GM10266 (cell line): ENCODE measurements at regions not wholly inside any gene's neighbourhood (a gene's known extent, or its start where the extent isn't known, plus 50 kb on each side); places are given as distances from the start of the nearest gene placed in this dataset.
"Not testable (repeated sequence)": the region's sequence is repeated elsewhere in the genome, so short reads cannot be mapped to it uniquely, and the experiment has no call there.

Experiments
- DNase-seq: peaks from one replicate; pipeline ENCODE4 v3.0.0; 2012; ENCODE audit errors: extremely low spot score
- TF ChIP-seq, protein P1 (sequence below): IDR thresholded peaks from 2 replicates; pipeline ENCODE4 v1.5.1; 2012; ENCODE audit warnings: mild to moderate bottlenecking, low read depth; ENCODE audit not compliant: control insufficient read depth, insufficient read depth; ENCODE audit errors: missing control alignments

DNA sequence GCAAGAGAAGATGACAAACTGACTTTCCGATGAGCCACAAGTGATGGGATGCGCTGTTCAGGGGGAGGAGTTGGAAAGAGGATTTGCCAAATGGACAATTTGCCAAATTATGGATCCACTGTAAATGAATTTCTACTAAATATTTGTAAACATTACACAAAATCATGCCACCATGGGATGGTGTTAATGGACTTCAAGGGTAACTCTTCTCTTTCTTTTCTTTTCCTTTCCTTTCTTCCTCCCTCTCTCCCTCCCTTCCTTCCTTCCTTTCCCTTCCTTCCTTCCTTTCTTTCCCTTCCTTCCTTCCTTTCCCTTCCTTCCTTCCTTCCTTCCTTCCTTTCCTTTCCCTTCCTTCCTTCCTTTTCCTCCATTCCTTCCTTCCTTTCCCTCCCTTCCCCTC is 76.0 kb upstream of the PEG3 start:
- DNase-seq = no peak
- TF ChIP-seq, protein P1, sequence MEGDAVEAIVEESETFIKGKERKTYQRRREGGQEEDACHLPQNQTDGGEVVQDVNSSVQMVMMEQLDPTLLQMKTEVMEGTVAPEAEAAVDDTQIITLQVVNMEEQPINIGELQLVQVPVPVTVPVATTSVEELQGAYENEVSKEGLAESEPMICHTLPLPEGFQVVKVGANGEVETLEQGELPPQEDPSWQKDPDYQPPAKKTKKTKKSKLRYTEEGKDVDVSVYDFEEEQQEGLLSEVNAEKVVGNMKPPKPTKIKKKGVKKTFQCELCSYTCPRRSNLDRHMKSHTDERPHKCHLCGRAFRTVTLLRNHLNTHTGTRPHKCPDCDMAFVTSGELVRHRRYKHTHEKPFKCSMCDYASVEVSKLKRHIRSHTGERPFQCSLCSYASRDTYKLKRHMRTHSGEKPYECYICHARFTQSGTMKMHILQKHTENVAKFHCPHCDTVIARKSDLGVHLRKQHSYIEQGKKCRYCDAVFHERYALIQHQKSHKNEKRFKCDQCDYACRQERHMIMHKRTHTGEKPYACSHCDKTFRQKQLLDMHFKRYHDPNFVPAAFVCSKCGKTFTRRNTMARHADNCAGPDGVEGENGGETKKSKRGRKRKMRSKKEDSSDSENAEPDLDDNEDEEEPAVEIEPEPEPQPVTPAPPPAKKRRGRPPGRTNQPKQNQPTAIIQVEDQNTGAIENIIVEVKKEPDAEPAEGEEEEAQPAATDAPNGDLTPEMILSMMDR = no peak

DNA sequence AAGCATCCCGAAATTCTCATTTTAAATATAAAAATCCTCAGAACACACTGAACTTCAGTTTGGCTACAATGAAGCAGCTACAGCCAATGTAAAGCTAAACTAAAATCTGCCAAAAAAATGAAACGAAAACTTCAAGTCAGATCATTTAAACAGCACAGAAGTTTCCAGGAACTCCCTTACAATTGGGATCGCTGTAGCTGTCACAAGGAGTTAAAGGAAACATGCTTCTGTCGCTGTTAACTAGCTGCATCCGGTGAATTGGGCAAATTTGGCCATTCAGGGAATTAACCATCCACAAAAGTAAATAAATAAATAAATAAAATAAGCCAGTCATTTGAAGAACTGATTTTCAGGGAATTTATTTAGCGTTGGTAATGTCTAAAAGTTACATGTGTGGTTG is 77.0 kb upstream of the PEG3 start:
- TF ChIP-seq, protein P1 = no peak
- no peak for DNase-seq

DNA sequence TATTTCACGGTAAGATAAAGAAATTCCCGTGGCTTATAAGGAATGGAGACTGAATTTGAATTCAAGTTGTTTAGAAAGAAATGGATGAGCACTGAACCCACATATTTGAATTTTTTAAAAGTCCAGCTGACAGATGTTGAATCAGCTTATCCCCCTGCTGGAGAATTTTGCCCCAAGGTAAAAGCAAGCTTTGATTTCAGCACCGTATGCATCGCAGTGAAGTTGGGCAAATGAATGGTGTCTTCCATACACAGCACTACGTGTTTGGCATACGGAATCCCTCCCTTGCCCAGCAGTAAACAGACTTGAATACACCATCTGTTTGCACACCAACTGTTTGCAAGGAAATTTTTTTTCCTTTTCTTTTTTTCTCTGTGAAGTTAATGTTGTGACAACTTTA is 77.5 kb upstream of the PEG3 start:
- TF ChIP-seq, protein P1 = no peak
- DNase-seq = no peak

DNA sequence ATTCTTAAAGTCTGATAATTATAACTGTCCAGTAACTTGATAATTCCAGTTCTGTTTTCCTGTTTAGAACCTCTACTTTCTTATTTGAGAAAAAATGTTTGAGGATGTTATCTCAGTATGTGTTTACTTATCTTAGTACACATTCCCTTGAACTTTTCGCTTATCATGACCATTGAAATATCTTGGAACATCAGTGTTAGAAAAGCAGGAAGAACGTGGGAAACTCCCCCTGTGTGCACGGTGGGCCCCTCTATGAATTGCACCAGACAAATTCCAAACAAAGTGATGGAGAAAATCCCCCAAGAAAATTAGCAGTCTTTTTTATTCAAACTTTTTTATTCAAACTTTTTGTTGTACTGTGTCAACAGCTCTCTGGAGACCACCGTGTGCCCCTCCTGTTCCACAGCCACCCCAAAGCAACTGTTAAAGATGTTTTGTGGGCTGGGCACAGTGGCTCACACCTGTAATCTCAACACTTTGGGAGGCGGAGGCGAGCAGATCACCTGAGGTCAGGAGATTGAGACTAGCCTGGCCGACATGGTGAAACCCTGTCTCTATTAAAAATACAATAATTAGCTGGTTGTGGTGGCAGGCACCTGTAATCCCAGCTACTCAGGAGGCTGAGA is 78.3 kb upstream of the PEG3 start:
- no peak for DNase-seq
- TF ChIP-seq, protein P1 = no peak

DNA sequence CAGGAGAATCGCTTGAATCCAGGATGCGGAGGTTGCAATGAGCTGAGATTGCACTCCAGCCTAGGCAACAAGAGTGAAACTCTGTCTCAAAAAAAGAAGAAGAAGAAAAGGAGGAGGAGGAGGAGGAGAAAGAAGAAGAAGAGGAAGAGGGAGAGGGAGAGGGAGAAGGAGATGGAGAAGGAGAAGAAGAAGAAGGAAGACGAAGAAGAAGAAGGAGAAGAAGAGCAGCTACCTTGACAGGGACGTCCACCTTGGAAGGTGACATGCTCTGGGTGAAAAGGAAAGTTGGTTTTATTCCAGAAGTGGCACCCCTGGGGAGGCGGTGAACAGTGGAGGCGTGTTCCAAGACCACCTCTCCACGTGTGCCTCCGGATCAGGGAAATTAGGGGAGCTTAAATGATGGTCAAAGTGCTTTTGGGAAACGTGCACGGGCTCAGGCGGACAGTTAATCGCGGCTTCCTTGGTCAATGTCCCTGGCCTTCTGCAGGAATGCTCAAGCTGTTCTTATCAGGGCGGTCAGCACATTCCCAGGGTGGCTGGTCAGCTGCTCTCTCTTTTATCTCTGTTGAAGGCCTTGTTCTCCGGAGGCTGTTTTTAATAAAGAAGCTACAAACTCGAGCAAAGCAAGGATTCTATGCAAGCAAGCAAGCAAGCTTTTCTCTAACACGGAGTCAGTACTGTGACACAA is 78.9 kb upstream of the PEG3 start:
- no peak for DNase-seq
- TF ChIP-seq, protein P1 = no peak

DNA sequence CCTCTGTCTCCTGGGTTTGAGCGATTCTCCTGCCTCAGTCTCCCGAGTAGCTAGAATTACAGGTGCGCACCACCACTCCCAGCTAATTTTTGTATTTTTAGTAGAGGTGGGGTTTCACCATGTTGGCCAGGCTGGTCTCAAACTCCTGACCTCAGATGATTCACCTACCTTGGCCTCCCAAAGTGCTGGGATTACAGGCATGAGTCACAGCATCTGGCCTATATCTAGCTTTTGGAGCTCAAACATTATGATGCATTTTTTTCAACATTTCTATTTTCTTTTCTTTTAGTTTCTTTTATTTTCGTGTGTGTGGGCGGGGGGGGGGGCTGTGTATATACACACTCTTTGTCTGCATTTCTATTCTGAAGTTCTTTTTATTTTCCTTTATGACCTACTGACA is 85.6 kb upstream of the PEG3 start:
- DNase-seq = not testable (repeated sequence)

DNA sequence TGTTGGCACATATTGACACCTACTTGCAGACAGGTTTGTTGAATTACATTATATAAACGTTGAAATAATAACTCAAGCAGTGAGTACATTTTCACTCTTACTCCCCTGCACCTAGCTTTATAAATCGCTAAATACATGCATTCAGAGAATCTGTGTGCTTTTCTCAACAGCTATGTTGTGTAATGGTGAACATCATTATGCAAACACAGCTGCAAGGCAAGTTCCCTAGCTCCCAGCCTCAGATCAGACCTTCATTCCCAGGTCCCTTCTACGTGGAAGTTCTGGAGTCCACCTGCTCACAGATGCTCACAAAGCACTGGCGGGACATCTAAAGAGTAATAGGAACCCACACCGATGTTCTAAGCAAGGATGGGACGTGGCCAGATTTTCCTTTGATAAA is 86.8 kb upstream of the PEG3 start:
- DNase-seq = no peak
- TF ChIP-seq, protein P1 = no peak

DNA sequence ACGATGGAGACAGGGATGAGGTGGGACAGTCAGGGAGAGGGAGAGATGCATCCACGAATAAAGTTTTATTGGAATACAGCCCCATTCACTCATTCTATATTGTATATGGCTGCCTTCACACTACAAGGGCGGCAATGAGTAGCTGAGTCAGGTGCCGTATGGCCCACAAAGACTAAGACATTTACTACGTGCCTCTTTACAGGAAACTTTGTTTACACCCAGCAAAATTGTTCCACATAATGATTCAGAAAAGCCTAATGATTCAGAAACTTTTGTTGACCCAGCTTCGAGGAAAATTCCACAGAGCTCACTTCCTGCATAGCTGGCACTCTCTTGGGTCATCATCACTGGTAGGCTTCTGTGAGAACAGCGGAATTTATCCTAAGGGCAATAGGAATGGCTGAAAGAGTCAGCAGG is 87.3 kb upstream of the PEG3 start:
- TF ChIP-seq, protein P1 = no peak

More for the DNA sequence above, 87.3 kb upstream of the PEG3 start:
- no peak for DNase-seq
